ENCODE measurements at regions not wholly inside any gene's neighbourhood (a gene's known extent, or its start where the extent isn't known, plus 50 kb on each side); places are given as distances from the start of the nearest gene placed in this dataset.
"Not testable (repeated sequence)": the region's sequence is repeated elsewhere in the genome, so short reads cannot be mapped to it uniquely, and the experiment has no call there.

GRCh38 chr3:72609114-72609513 lies 239.1 kb downstream of the SHQ1 start:
- TF ChIP-seq POLR2A (IDR thresholded peaks at IDR 0.05; ENCODE audit: extremely low read depth, insufficient read length); CTCF (IDR thresholded peaks at IDR 0.05; ENCODE audit: low read depth, low read length); MYC (IDR thresholded peaks at IDR 0.05; ENCODE audit: low read depth, low read length); MAX (IDR thresholded peaks at IDR 0.05; ENCODE audit: low read depth, low read length): not testable (repeated sequence)
